ENCODE measurements at regions not wholly inside any gene's neighbourhood (a gene's known extent, or its start where the extent isn't known, plus 50 kb on each side); places are given as distances from the start of the nearest gene placed in this dataset.

DNA sequence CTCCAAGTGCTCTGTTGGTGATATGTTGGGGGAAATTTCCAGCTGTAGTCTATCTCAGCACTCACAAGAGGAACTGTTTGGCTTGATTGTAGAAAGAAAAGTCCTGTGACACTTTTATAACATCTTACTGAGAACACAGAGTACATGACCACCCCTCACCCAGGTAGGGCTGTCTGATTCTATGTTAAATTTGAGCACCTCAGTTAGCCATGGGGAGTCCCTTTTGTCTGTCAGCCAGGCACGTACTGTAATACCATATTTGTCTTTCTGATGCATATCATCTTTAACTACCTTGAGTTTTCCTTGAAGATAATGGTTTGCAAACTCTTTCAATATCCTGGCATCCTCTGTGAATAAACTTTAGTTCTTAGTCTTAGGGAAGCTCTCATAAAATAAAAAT is 164.5 kb downstream of the IZUMO3 start:
- no peaks in the 10 kb centered on the region for H3K79me2 ChIP-seq (ENCODE audit: control insufficient read depth, insufficient read depth, low read length)
- peaks cover 0 to 5% (median 2%) of the 10 kb centered on the region in 3 donors for H3K9me3 ChIP-seq (ENCODE audit: control extremely low read depth in 1 of 3, control insufficient read depth in 2 of 3, insufficient read depth in 1 of 3, low read length in 2 of 3)
- no peak for TF ChIP-seq CTCF (IDR thresholded peaks at IDR 0.05)
- no peak for TF ChIP-seq EZH2 (IDR thresholded peaks at IDR 0.05; ENCODE audit: borderline replicate concordance, insufficient read depth, low read depth, low read length, poor library complexity, severe bottlenecking)
- DNase-seq, result no peak
- no peak overlapping the region for H3K27ac ChIP-seq (ENCODE audit: low read length in 2 of 2)
- CTCF ChIA-PET, result no interaction called here
- POLR2A ChIA-PET, result no interaction called here
- Mint-ChIP-seq H3K27ac (no peak overlapping the region), H3K4me1 (no peaks in the 10 kb centered on the region), H3K27me3 (no peaks in the 10 kb centered on the region), H3K4me3 (no peak overlapping the region), H3K9me3 (ENCODE audit: insufficient read depth) (peaks cover 1% of the 10 kb centered on the region)
- no peak overlapping the region for H3K9ac ChIP-seq (ENCODE audit: low read length)
- no peaks in the 10 kb centered on the region for H3K36me3 ChIP-seq (replicated peaks in 1 of 2; ENCODE audit: control extremely low read depth in 1 of 2, control insufficient read depth in 1 of 2, extremely low read depth in 1 of 2, insufficient read depth in 2 of 2, low read length in 1 of 2)
- WGBS (ENCODE audit: insufficient coverage), result no CpG with 5 or more reads among the region's 1 CpG
- no peak overlapping the region for H2AFZ ChIP-seq (ENCODE audit: insufficient read depth, low read depth, low read length, poor library complexity, severe bottlenecking)
- intact Hi-C loops (cut with micrococcal nuclease), result no loop called here
- no peaks in the 10 kb centered on the region for H3K4me1 ChIP-seq (ENCODE audit: control insufficient read depth in 2 of 2, insufficient read depth in 2 of 2, low read length in 2 of 2)
- no peak overlapping the region for H3K4me2 ChIP-seq (replicated peaks; ENCODE audit: low read depth, low read length, poor library complexity, severe bottlenecking)
- H4K20me1 ChIP-seq (ENCODE audit: control insufficient read depth, insufficient read depth, low read length, poor library complexity, severe bottlenecking), result no peaks in the 10 kb centered on the region
- no peak for ATAC-seq (ENCODE audit: low read depth)
- no peak overlapping the region for H3K4me3 ChIP-seq (ENCODE audit: control extremely low read depth in 1 of 5, extremely low read depth in 1 of 5, insufficient read depth in 1 of 5, low read depth in 2 of 5, low read length in 4 of 5)
- no peaks in the 10 kb centered on the region for H3K27me3 ChIP-seq (replicated peaks in 1 of 4; ENCODE audit: control extremely low read depth in 1 of 4, control insufficient read depth in 3 of 4, insufficient read depth in 4 of 4, low read length in 3 of 4)

GRCh38 chr9:24359046-24359445 is 186.7 kb downstream of the IZUMO3 start:
- no peak overlapping the region for H3K4me2 ChIP-seq (replicated peaks; ENCODE audit: low read depth, low read length, poor library complexity, severe bottlenecking)
- DNase-seq (no peak), ATAC-seq (ENCODE audit: low read depth) (no peak)
- ChIA-PET CTCF (no interaction called here), POLR2A (no interaction called here)
- Mint-ChIP-seq H3K4me1 (no peaks in the 10 kb centered on the region), H3K27me3 (no peaks in the 10 kb centered on the region), H3K27ac (no peak overlapping the region), H3K9me3 (ENCODE audit: insufficient read depth) (peaks cover 10% of the 10 kb centered on the region), H3K4me3 (no peak overlapping the region)
- no peak overlapping the region for H2AFZ ChIP-seq (ENCODE audit: insufficient read depth, low read depth, low read length, poor library complexity, severe bottlenecking)
- H3K4me1 ChIP-seq (ENCODE audit: control insufficient read depth in 2 of 2, insufficient read depth in 2 of 2, low read length in 2 of 2), result no peaks in the 10 kb centered on the region
- no peaks in the 10 kb centered on the region for H4K20me1 ChIP-seq (ENCODE audit: control insufficient read depth, insufficient read depth, low read length, poor library complexity, severe bottlenecking)
- H3K9me3 ChIP-seq (ENCODE audit: control extremely low read depth in 1 of 3, control insufficient read depth in 2 of 3, insufficient read depth in 1 of 3, low read length in 2 of 3), result peaks cover 0 to 15% (median 0%) of the 10 kb centered on the region in 3 donors
- intact Hi-C loops (cut with micrococcal nuclease), result no loop called here
- H3K79me2 ChIP-seq (ENCODE audit: control insufficient read depth, insufficient read depth, low read length), result no peaks in the 10 kb centered on the region
- H3K27ac ChIP-seq (ENCODE audit: low read length in 2 of 2), result no peak overlapping the region
- no peak for TF ChIP-seq CTCF (IDR thresholded peaks at IDR 0.05)
- no peak for TF ChIP-seq EZH2 (IDR thresholded peaks at IDR 0.05; ENCODE audit: borderline replicate concordance, insufficient read depth, low read depth, low read length, poor library complexity, severe bottlenecking)
- no peaks in the 10 kb centered on the region for H3K36me3 ChIP-seq (replicated peaks in 1 of 2; ENCODE audit: control extremely low read depth in 1 of 2, control insufficient read depth in 1 of 2, extremely low read depth in 1 of 2, insufficient read depth in 2 of 2, low read length in 1 of 2)
- no peak overlapping the region for H3K4me3 ChIP-seq (ENCODE audit: control extremely low read depth in 1 of 5, extremely low read depth in 1 of 5, insufficient read depth in 1 of 5, low read depth in 2 of 5, low read length in 4 of 5)
- no CpG with 5 or more reads among the region's 5 CpGs for WGBS (ENCODE audit: insufficient coverage)
- H3K27me3 ChIP-seq (replicated peaks in 1 of 4; ENCODE audit: control extremely low read depth in 1 of 4, control insufficient read depth in 3 of 4, insufficient read depth in 4 of 4, low read length in 3 of 4), result no peaks in the 10 kb centered on the region
- no peak overlapping the region for H3K9ac ChIP-seq (ENCODE audit: low read length)
